ENCODE measurements at regions not wholly inside any gene's neighbourhood (a gene's known extent, or its start where the extent isn't known, plus 50 kb on each side); places are given as distances from the start of the nearest gene placed in this dataset.
A peak's percentile ranks its signal among the peaks of the same experiment; 100 is the strongest.

DNA sequence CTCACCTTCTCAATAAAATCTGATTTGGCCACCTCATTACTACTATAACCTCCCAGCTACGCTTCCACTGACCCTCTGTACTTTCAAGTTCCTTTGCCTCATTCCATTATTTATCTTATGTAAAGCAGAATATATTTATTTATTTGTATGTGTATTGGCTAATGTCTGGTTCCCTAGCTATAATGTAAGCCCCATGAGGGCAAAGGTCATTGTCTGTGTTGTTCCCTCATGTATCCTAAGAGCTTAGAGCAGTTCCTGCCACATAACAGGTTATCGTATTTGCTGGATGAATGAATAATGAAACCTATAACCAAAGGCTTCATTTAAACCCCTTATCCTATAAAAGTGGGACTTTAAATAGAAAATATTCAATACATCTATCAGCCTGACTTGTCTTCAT, 77.9 kb upstream of the DPT start:
- H3K4me1 Mint-ChIP-seq (ENCODE audit: low read depth, unreplicated experiment), result peaks cover 55% of the 10 kb centered on the region
- no peak overlapping the region for H3K4me3 Mint-ChIP-seq (ENCODE audit: low read depth, unreplicated experiment)
- CTCF ChIA-PET, result no interaction called here
- intact Hi-C loops (cut with micrococcal nuclease; ENCODE audit: unreplicated experiment), result no loop called here
- no peak overlapping the region for H3K27ac Mint-ChIP-seq (ENCODE audit: unreplicated experiment)
- no peaks in the 10 kb centered on the region for H3K27me3 Mint-ChIP-seq (ENCODE audit: unreplicated experiment)
- H3K9me3 Mint-ChIP-seq (ENCODE audit: low read depth, unreplicated experiment), result no peaks in the 10 kb centered on the region
- BruUV-seq (replicated peaks), result no TSS peak
- TF ChIP-seq, protein P1, sequence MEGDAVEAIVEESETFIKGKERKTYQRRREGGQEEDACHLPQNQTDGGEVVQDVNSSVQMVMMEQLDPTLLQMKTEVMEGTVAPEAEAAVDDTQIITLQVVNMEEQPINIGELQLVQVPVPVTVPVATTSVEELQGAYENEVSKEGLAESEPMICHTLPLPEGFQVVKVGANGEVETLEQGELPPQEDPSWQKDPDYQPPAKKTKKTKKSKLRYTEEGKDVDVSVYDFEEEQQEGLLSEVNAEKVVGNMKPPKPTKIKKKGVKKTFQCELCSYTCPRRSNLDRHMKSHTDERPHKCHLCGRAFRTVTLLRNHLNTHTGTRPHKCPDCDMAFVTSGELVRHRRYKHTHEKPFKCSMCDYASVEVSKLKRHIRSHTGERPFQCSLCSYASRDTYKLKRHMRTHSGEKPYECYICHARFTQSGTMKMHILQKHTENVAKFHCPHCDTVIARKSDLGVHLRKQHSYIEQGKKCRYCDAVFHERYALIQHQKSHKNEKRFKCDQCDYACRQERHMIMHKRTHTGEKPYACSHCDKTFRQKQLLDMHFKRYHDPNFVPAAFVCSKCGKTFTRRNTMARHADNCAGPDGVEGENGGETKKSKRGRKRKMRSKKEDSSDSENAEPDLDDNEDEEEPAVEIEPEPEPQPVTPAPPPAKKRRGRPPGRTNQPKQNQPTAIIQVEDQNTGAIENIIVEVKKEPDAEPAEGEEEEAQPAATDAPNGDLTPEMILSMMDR (IDR thresholded peaks at IDR 0.05; ENCODE audit: unreplicated experiment), result no peak
- H3K36me3 Mint-ChIP-seq (ENCODE audit: insufficient read depth, unreplicated experiment), result no peaks in the 10 kb centered on the region
- DNase-seq, result no peak

- DNase-seq, result no peak
- TF ChIP-seq, protein P1 (IDR thresholded peaks at IDR 0.05; ENCODE audit: unreplicated experiment), result no peak
- peaks cover 37% of the 10 kb centered on the region for H3K4me1 Mint-ChIP-seq (ENCODE audit: low read depth, unreplicated experiment)
- no peak overlapping the region for H3K4me3 Mint-ChIP-seq (ENCODE audit: low read depth, unreplicated experiment)
- H3K36me3 Mint-ChIP-seq (ENCODE audit: insufficient read depth, unreplicated experiment), result no peaks in the 10 kb centered on the region
- H3K27ac Mint-ChIP-seq (ENCODE audit: unreplicated experiment), result peak overlapping the region; percentile 58
- BruUV-seq (replicated peaks), result no TSS peak
- intact Hi-C loops (cut with micrococcal nuclease; ENCODE audit: unreplicated experiment), result no loop called here
- CTCF ChIA-PET, result interaction anchor here (0.6 to 1.1 kb wide), 3 partner anchors 96 to 552 kb away, joined by 3 to 4 read pairs (median 3); no protein-coding TSS in a partner anchor
- H3K27me3 Mint-ChIP-seq (ENCODE audit: unreplicated experiment), result no peaks in the 10 kb centered on the region
- H3K9me3 Mint-ChIP-seq (ENCODE audit: low read depth, unreplicated experiment), result no peaks in the 10 kb centered on the region
These were observed 82.2 kb upstream of the DPT start for GRCh38 chr1:168811176-168811575.

DNA sequence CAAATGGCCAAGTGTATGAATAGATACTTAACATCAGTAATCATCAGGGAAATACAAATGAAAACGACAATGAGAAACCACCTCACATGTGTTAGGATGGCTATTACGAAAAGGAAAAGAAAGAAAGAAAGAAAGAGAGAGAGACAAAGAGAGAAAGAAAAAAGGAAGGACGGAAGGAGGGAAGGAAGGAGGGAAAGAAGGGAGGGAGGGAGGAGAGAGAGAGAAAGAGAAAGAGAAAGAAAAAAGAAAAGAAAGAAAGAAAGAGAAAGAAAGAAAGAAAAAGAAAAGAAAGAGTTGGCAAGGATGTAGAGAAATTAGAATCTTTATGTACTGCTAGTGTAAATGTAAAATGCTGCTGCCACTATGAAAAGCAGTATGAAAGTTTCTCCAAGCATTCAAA, 90.7 kb upstream of the DPT start:
- TF ChIP-seq, protein P1 (IDR thresholded peaks at IDR 0.05; ENCODE audit: unreplicated experiment), result no peak
- intact Hi-C loops (cut with micrococcal nuclease; ENCODE audit: unreplicated experiment), result no loop called here
- H3K36me3 Mint-ChIP-seq (ENCODE audit: insufficient read depth, unreplicated experiment), result no peaks in the 10 kb centered on the region
- H3K4me3 Mint-ChIP-seq (ENCODE audit: low read depth, unreplicated experiment), result no peak overlapping the region
- no TSS peak for BruUV-seq (replicated peaks)
- CTCF ChIA-PET, result no interaction called here
- no peak overlapping the region for H3K27ac Mint-ChIP-seq (ENCODE audit: unreplicated experiment)
- no peaks in the 10 kb centered on the region for H3K27me3 Mint-ChIP-seq (ENCODE audit: unreplicated experiment)
- H3K9me3 Mint-ChIP-seq (ENCODE audit: low read depth, unreplicated experiment), result peaks cover under 1% of the 10 kb centered on the region
- no peak for DNase-seq
- H3K4me1 Mint-ChIP-seq (ENCODE audit: low read depth, unreplicated experiment), result peaks cover 3% of the 10 kb centered on the region

GRCh38 chr1:168821434-168821833, 92.4 kb upstream of the DPT start:
- peaks cover 7% of the 10 kb centered on the region for H3K4me1 Mint-ChIP-seq (ENCODE audit: low read depth, unreplicated experiment)
- intact Hi-C loops (cut with micrococcal nuclease; ENCODE audit: unreplicated experiment), result no loop called here
- H3K27me3 Mint-ChIP-seq (ENCODE audit: unreplicated experiment), result no peaks in the 10 kb centered on the region
- H3K9me3 Mint-ChIP-seq (ENCODE audit: low read depth, unreplicated experiment), result peaks cover 3% of the 10 kb centered on the region
- CTCF ChIA-PET, result no interaction called here
- no TSS peak for BruUV-seq (replicated peaks)
- DNase-seq, result no peak
- no peak overlapping the region for H3K27ac Mint-ChIP-seq (ENCODE audit: unreplicated experiment)
- H3K36me3 Mint-ChIP-seq (ENCODE audit: insufficient read depth, unreplicated experiment), result no peaks in the 10 kb centered on the region
- no peak overlapping the region for H3K4me3 Mint-ChIP-seq (ENCODE audit: low read depth, unreplicated experiment)
- TF ChIP-seq, protein P1 (IDR thresholded peaks at IDR 0.05; ENCODE audit: unreplicated experiment), result no peak

Measured in Calu3 (cell line).